Smooth muscle cell (in vitro differentiated cells): ENCODE measurements at regions not wholly inside any gene's neighbourhood (a gene's known extent, or its start where the extent isn't known, plus 50 kb on each side); places are given as distances from the start of the nearest gene placed in this dataset.

Experiments used
- DNase-seq: peaks from one replicate; lab custom pipeline; 2025; ENCODE audit not compliant: unreplicated experiment; lab: John Stamatoyannopoulos, UW
- H2AFZ ChIP-seq: fragments of 200-600 bp; sonication (generic); 2 replicates; pipeline ENCODE4 v1.6.0; 2016; ENCODE audit warnings: antibody characterized with exemption, low read depth, mild to moderate bottlenecking
- H3F3A ChIP-seq: fragments of 200-600 bp; sonication (generic); 2 replicates; pipeline ENCODE4 v1.6.0; 2017; ENCODE audit warnings: antibody characterized with exemption, low read depth
- H3K27ac ChIP-seq: fragments of 200-600 bp; sonication (generic); 2 replicates; pipeline ENCODE4 v1.5.1; 2016; ENCODE audit warnings: low read depth, mild to moderate bottlenecking
- H3K27me3 ChIP-seq: fragments of 200-600 bp; sonication (generic); 2 replicates; pipeline ENCODE4 v1.6.1; 2016; ENCODE audit warnings: low read depth, mild to moderate bottlenecking
- H3K36me3 ChIP-seq: fragments of 200-600 bp; sonication (generic); 2 replicates; pipeline ENCODE4 v1.5.1; 2016; ENCODE audit warnings: low read depth
- H3K4me1 ChIP-seq: fragments of 200-600 bp; sonication (generic); 2 replicates; pipeline ENCODE4 v1.5.1; 2016; ENCODE audit warnings: low read depth
- H3K4me2 ChIP-seq: fragments of 200-600 bp; sonication (generic); 2 replicates; pipeline ENCODE4 v1.6.0; 2016; ENCODE audit warnings: mild to moderate bottlenecking
- H3K4me3 ChIP-seq: fragments of 200-600 bp; sonication (generic); 2 replicates; pipeline ENCODE4 v1.5.1; 2016; ENCODE audit warnings: mild to moderate bottlenecking
- H3K79me2 ChIP-seq: fragments of 200-600 bp; sonication (generic); 2 replicates; pipeline ENCODE4 v1.6.0; 2016; ENCODE audit warnings: low read depth, mild to moderate bottlenecking
- H3K9ac ChIP-seq: fragments of 200-600 bp; sonication (generic); 2 replicates; pipeline ENCODE4 v1.6.0; 2016; ENCODE audit warnings: low read depth
- H3K9me3 ChIP-seq: fragments of 200-600 bp; sonication (generic); replicated peaks from 2 replicates; pipeline ENCODE4 v1.5.1; 2016; ENCODE audit warnings: low read depth
- H4K20me1 ChIP-seq: fragments of 200-600 bp; sonication (generic); 2 replicates; pipeline ENCODE4 v1.6.0; 2016; ENCODE audit warnings: low read depth
- CTCF ChIP-seq: fragments of 200-600 bp; sonication (generic); IDR thresholded peaks from 2 replicates; pipeline ENCODE4 v1.5.1; 2017; ENCODE audit warnings: borderline replicate concordance, mild to moderate bottlenecking, antibody characterized with exemption; ENCODE audit not compliant: insufficient read depth, poor library complexity, severe bottlenecking
- WGBS: methylation state at CpG from one replicate; pipeline ENCODE4 v1.1.7; 2016; ENCODE audit warnings: low lambda C conversion rate; 5-methylcytosine and 5-hydroxymethylcytosine counted together

- TF ChIP-seq CTCF: no peak
- WGBS: 91% methylated on average over 2 of the region's 2 CpGs
Measured at GRCh38 chr12:105750096-105750495, 388.7 kb downstream of the NUAK1 start.

GRCh38 chr12:105754313-105754712, 384.4 kb downstream of the NUAK1 start:
- no peak overlapping the region for H3K9ac ChIP-seq
- H3K27ac ChIP-seq: no peak overlapping the region
- WGBS: 96% methylated on average over 8 of the region's 8 CpGs
- H4K20me1 ChIP-seq: no peaks in the 10 kb centered on the region
- no peak overlapping the region for H3K4me3 ChIP-seq
- H3K9me3 ChIP-seq: no peaks in the 10 kb centered on the region
- H3K79me2 ChIP-seq: no peaks in the 10 kb centered on the region
- no peaks in the 10 kb centered on the region for H3K36me3 ChIP-seq
- no peak for TF ChIP-seq CTCF
- no peak overlapping the region for H3K4me2 ChIP-seq
- H2AFZ ChIP-seq: no peak overlapping the region
- H3F3A ChIP-seq: no peaks in the 10 kb centered on the region
- H3K27me3 ChIP-seq: no peaks in the 10 kb centered on the region
- no peaks in the 10 kb centered on the region for H3K4me1 ChIP-seq
- DNase-seq: no peak

More at GRCh38 chr12:105750096-105750495, 388.7 kb downstream of the NUAK1 start:
- H3F3A ChIP-seq: no peaks in the 10 kb centered on the region
- H4K20me1 ChIP-seq: no peaks in the 10 kb centered on the region
- no peak overlapping the region for H2AFZ ChIP-seq
- DNase-seq: no peak
- no peaks in the 10 kb centered on the region for H3K27me3 ChIP-seq
- no peaks in the 10 kb centered on the region for H3K9me3 ChIP-seq
- H3K36me3 ChIP-seq: no peaks in the 10 kb centered on the region
- no peak overlapping the region for H3K4me3 ChIP-seq
- H3K4me2 ChIP-seq: no peak overlapping the region
- no peak overlapping the region for H3K27ac ChIP-seq
- H3K79me2 ChIP-seq: no peaks in the 10 kb centered on the region
- H3K4me1 ChIP-seq: no peaks in the 10 kb centered on the region
- no peak overlapping the region for H3K9ac ChIP-seq

GRCh38 chr12:105756961-105757360, 381.8 kb downstream of the NUAK1 start:
- DNase-seq: no peak
- H3K4me3 ChIP-seq: no peak overlapping the region

More at GRCh38 chr12:105756961-105757360, 381.8 kb downstream of the NUAK1 start:
- TF ChIP-seq CTCF: no peak
- no peaks in the 10 kb centered on the region for H4K20me1 ChIP-seq
- no peaks in the 10 kb centered on the region for H3K9me3 ChIP-seq
- peaks cover 3% of the 10 kb centered on the region for H3K4me1 ChIP-seq
- no peaks in the 10 kb centered on the region for H3K79me2 ChIP-seq
- H3K27me3 ChIP-seq: no peaks in the 10 kb centered on the region
- H3K36me3 ChIP-seq: no peaks in the 10 kb centered on the region
- 94% methylated on average over 4 of the region's 4 CpGs for WGBS
- no peaks in the 10 kb centered on the region for H3F3A ChIP-seq
- H3K27ac ChIP-seq: no peak overlapping the region
- H3K4me2 ChIP-seq: no peak overlapping the region
- no peak overlapping the region for H3K9ac ChIP-seq
- no peak overlapping the region for H2AFZ ChIP-seq
